ENCODE measurements at regions not wholly inside any gene's neighbourhood (a gene's known extent, or its start where the extent isn't known, plus 50 kb on each side); places are given as distances from the start of the nearest gene placed in this dataset.

DNA sequence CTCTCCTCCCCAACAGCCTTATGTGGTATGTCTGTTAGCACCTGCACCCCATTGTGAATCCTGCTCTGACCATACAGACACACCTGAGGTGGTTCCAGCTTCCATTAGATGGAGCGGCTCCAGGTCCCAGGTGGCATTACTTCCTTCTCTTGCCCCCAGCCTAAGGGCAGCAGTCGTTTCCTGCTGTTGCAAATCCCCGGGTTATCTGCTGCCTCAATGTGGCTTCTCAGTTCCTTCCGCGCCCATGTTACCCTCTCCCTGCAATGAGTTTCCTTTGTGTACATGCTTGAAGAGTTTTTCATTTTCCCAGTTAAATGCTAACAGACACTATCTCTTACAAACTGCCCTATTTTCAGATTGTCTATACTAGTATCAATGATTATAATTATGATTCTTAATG is 62.8 kb upstream of the PRKCQ start:
- DNase-seq: no peak
- TF ChIP-seq, protein P1, sequence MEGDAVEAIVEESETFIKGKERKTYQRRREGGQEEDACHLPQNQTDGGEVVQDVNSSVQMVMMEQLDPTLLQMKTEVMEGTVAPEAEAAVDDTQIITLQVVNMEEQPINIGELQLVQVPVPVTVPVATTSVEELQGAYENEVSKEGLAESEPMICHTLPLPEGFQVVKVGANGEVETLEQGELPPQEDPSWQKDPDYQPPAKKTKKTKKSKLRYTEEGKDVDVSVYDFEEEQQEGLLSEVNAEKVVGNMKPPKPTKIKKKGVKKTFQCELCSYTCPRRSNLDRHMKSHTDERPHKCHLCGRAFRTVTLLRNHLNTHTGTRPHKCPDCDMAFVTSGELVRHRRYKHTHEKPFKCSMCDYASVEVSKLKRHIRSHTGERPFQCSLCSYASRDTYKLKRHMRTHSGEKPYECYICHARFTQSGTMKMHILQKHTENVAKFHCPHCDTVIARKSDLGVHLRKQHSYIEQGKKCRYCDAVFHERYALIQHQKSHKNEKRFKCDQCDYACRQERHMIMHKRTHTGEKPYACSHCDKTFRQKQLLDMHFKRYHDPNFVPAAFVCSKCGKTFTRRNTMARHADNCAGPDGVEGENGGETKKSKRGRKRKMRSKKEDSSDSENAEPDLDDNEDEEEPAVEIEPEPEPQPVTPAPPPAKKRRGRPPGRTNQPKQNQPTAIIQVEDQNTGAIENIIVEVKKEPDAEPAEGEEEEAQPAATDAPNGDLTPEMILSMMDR (IDR thresholded peaks at IDR 0.05): no peak
- TF ChIP-seq POLR2A (IDR thresholded peaks at IDR 0.05): no peak
- no peaks in the 10 kb centered on the region for H3K36me3 ChIP-seq
- H3K27ac ChIP-seq: no peak overlapping the region
- no peak overlapping the region for H3K4me3 ChIP-seq
- H3K27me3 ChIP-seq: no peaks in the 10 kb centered on the region
- no peaks in the 10 kb centered on the region for H3K9me3 ChIP-seq
- no peaks in the 10 kb centered on the region for H3K4me1 ChIP-seq
- intact Hi-C loops (cut with DNase I; ENCODE audit: low total_unique reads): no loop called here

GRCh38 chr10:6640433-6641040 is 60.5 kb upstream of the PRKCQ start:
- Histone ChIP-seq H3K27ac (no peak overlapping the region), H3K4me1 (no peaks in the 10 kb centered on the region), H3K27me3 (no peaks in the 10 kb centered on the region), H3K36me3 (no peaks in the 10 kb centered on the region), H3K9me3 (no peaks in the 10 kb centered on the region), H3K4me3 (no peak overlapping the region)
- intact Hi-C loops (cut with DNase I; ENCODE audit: low total_unique reads): no loop called here
- DNase-seq: no peak
- no peak for TF ChIP-seq POLR2A (IDR thresholded peaks at IDR 0.05)
- TF ChIP-seq, protein P1 (IDR thresholded peaks at IDR 0.05): no peak

GRCh38 chr10:6637053-6637452 is 57.0 kb upstream of the PRKCQ start:
- Histone ChIP-seq H3K36me3 (no peaks in the 10 kb centered on the region), H3K9me3 (no peaks in the 10 kb centered on the region), H3K27ac (no peak overlapping the region), H3K27me3 (no peaks in the 10 kb centered on the region), H3K4me3 (no peak overlapping the region), H3K4me1 (no peaks in the 10 kb centered on the region)
- TF ChIP-seq POLR2A (IDR thresholded peaks at IDR 0.05): no peak
- TF ChIP-seq, protein P1 (IDR thresholded peaks at IDR 0.05): no peak
- no peak for DNase-seq
- intact Hi-C loops (cut with DNase I; ENCODE audit: low total_unique reads): no loop called here

GRCh38 chr10:6635784-6636183 is 55.7 kb upstream of the PRKCQ start:
- Histone ChIP-seq H3K27me3 (no peaks in the 10 kb centered on the region), H3K4me3 (no peak overlapping the region), H3K4me1 (no peaks in the 10 kb centered on the region), H3K36me3 (no peaks in the 10 kb centered on the region), H3K9me3 (no peaks in the 10 kb centered on the region), H3K27ac (no peak overlapping the region)
- no peak for DNase-seq
- no peak for TF ChIP-seq POLR2A (IDR thresholded peaks at IDR 0.05)
- TF ChIP-seq, protein P1 (IDR thresholded peaks at IDR 0.05): no peak
- intact Hi-C loops (cut with DNase I; ENCODE audit: low total_unique reads): no loop called here
